Neural crest cell (in vitro differentiated cells): ENCODE measurements at regions not wholly inside any gene's neighbourhood (a gene's known extent, or its start where the extent isn't known, plus 50 kb on each side); places are given as distances from the start of the nearest gene placed in this dataset.
"Not testable (repeated sequence)": the region's sequence is repeated elsewhere in the genome, so short reads cannot be mapped to it uniquely, and the experiment has no call there.

Experiments
- DNase-seq: peaks from one replicate; pipeline ENCODE4 v3.0.0; 2021; ENCODE audit warnings: low read depth, mixed read lengths, low spot score
- H3K27ac Mint-ChIP-seq: one replicate; pipeline ENCODE4 v1.8.0; 2021; ENCODE audit warnings: mild to moderate bottlenecking, mixed read lengths; ENCODE audit not compliant: unreplicated experiment
- H3K27me3 Mint-ChIP-seq: 2 replicates; pipeline ENCODE4 v1.8.0; 2021; ENCODE audit warnings: low read depth, mild to moderate bottlenecking, mixed read lengths
- H3K36me3 Mint-ChIP-seq: 2 replicates; pipeline ENCODE4 v1.8.0; 2021; ENCODE audit warnings: low read depth, mild to moderate bottlenecking, mixed read lengths
- H3K4me1 Mint-ChIP-seq: 2 replicates; pipeline ENCODE4 v1.8.0; 2021; ENCODE audit warnings: mixed read lengths
- H3K4me3 Mint-ChIP-seq: one replicate; pipeline ENCODE4 v1.8.0; 2021; ENCODE audit warnings: mild to moderate bottlenecking, mixed read lengths
- H3K9me3 Mint-ChIP-seq: 2 replicates; pipeline ENCODE4 v1.8.0; 2021; ENCODE audit warnings: mixed read lengths
- CTCF ChIP-seq: fragments of 200-600 bp; sonication (generic); conservative IDR thresholded peaks from 2 replicates; pipeline ENCODE4 v1.5.0; 2021; ENCODE audit warnings: antibody characterized with exemption, mild to moderate bottlenecking

- Mint-ChIP-seq H3K36me3 (no peaks in the 10 kb centered on the region), H3K4me3 (no peak overlapping the region), H3K27ac (no peak overlapping the region), H3K4me1 (no peaks in the 10 kb centered on the region), H3K27me3 (no peaks in the 10 kb centered on the region), H3K9me3 (peaks cover 7% of the 10 kb centered on the region)
- no peak for TF ChIP-seq CTCF
- DNase-seq: no peak
These were observed 299.9 kb upstream of the ADARB2 start for GRCh38 chr10:2037246-2037645.

GRCh38 chr10:2036209-2036608, 298.9 kb upstream of the ADARB2 start:
- Mint-ChIP-seq H3K36me3 (no peaks in the 10 kb centered on the region), H3K4me1 (no peaks in the 10 kb centered on the region), H3K9me3 (peaks cover 7% of the 10 kb centered on the region), H3K27ac (no peak overlapping the region), H3K4me3 (no peak overlapping the region), H3K27me3 (no peaks in the 10 kb centered on the region)
- no peak for DNase-seq
- no peak for TF ChIP-seq CTCF

- Mint-ChIP-seq H3K4me3 (no peak overlapping the region), H3K36me3 (no peaks in the 10 kb centered on the region), H3K27me3 (no peaks in the 10 kb centered on the region), H3K9me3 (peaks cover 3% of the 10 kb centered on the region), H3K27ac (no peak overlapping the region), H3K4me1 (no peaks in the 10 kb centered on the region)
- no peak for TF ChIP-seq CTCF
- no peak for DNase-seq
These were observed 292.7 kb upstream of the ADARB2 start for GRCh38 chr10:2030046-2030445.

- H3K9me3 Mint-ChIP-seq: no peaks in the 10 kb centered on the region
- no peak for TF ChIP-seq CTCF
- no peak overlapping the region for H3K4me3 Mint-ChIP-seq
- H3K36me3 Mint-ChIP-seq: no peaks in the 10 kb centered on the region
- H3K27me3 Mint-ChIP-seq: no peaks in the 10 kb centered on the region
- H3K4me1 Mint-ChIP-seq: no peaks in the 10 kb centered on the region
- H3K27ac Mint-ChIP-seq: no peak overlapping the region
- no peak for DNase-seq
These were observed 289.6 kb upstream of the ADARB2 start for GRCh38 chr10:2026936-2027335.

- DNase-seq, H3K27ac Mint-ChIP-seq, H3K27me3 Mint-ChIP-seq, H3K4me1 Mint-ChIP-seq, H3K36me3 Mint-ChIP-seq, H3K4me3 Mint-ChIP-seq, H3K9me3 Mint-ChIP-seq: not testable (repeated sequence)
These were observed 287.4 kb upstream of the ADARB2 start for GRCh38 chr10:2024750-2025149.

- no peaks in the 10 kb centered on the region for H3K36me3 Mint-ChIP-seq
- H3K27ac Mint-ChIP-seq: no peak overlapping the region
- no peak for DNase-seq
- no peak overlapping the region for H3K4me3 Mint-ChIP-seq
- no peak for TF ChIP-seq CTCF
- peaks cover 1% of the 10 kb centered on the region for H3K4me1 Mint-ChIP-seq
- no peaks in the 10 kb centered on the region for H3K9me3 Mint-ChIP-seq
- no peaks in the 10 kb centered on the region for H3K27me3 Mint-ChIP-seq
These were observed 286.4 kb upstream of the ADARB2 start for GRCh38 chr10:2023687-2024086.
